NCI-H510A treated with DMSO at 0.1 percent for 48 hours (cell line): ENCODE measurements at regions not wholly inside any gene's neighbourhood (a gene's known extent, or its start where the extent isn't known, plus 50 kb on each side); places are given as distances from the start of the nearest gene placed in this dataset.
"Not testable (repeated sequence)": the region's sequence is repeated elsewhere in the genome, so short reads cannot be mapped to it uniquely, and the experiment has no call there.

ENCODE experiments used
- DNase-seq: peaks from one replicate; lab custom pipeline; 2025; lab: John Stamatoyannopoulos, UW

DNA sequence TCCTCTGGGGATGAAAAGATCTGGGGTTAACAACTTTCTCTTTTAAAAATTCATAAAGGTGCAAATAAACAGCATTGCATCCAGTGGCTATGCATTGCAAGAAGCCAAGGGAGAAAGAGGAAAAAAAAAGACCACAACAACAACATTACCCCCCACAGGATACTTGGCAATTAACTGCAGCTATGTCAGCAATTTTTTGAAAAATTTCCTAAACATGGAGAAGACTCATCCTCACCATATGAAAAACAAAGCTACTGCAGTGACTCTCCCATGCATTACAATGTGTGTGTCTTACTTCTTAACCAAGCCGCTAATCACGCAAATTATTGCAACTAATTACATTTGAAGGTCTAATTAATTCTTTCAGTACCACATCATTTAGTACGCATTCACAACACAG is 309.8 kb upstream of the ZNF507 start:
- no peak for DNase-seq

- no peak for DNase-seq
Measured at GRCh38 chr19:32038021-32038920, 307.1 kb upstream of the ZNF507 start.

DNA sequence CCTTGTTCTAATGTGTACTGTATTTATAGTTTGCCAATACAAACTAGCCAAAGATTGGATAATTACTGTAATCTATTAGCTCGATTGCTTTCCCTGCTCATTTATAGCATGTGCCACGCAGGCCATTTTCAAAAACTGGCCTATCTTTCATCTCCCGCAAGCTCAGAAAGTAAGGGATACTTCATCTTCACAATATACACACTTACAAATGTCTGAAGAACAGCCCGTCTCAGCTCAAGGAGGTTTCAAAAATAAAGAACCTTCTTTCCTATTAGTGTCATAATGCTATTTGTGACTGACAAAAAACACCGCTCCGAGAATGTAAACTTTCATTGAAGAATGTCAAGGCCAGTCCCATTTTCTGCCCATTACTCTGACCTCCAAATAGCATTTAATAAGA is 306.4 kb upstream of the ZNF507 start:
- DNase-seq, result no peak

GRCh38 chr19:32039440-32039839 is 306.0 kb upstream of the ZNF507 start:
- no peak for DNase-seq

GRCh38 chr19:32040236-32040635 is 305.2 kb upstream of the ZNF507 start:
- no peak for DNase-seq

DNA sequence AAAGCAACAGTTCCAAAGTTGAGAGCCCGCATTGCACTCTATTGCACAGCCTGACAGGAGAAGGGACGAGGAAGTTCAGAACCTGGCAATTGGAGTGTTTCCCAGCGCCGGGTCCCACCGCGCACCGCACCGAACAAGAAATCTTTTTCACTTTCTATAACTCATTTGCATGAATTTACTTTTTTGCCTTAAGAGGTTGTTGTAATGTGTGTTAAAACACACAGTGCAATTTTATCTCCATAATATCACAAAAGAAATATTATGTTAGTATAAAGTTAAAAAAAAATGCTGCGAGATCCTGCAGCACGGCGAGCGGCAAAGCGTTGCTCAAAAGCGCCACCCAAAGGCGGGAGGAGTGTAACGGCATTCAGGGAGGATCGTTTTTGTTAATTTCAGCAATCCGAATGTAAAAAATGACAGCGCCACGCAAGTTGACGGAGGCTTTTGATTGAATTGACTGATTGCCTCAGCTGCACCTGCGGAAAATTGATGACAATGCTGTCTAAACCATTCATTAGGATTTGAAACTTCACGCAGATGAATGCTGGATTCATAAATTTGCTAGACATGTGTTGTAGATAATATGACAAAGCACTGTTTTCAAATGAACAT is 303.6 kb upstream of the ZNF507 start:
- DNase-seq, result no peak

- no peak for DNase-seq
Measured at GRCh38 chr19:32047788-32048187, 297.6 kb upstream of the ZNF507 start.

DNA sequence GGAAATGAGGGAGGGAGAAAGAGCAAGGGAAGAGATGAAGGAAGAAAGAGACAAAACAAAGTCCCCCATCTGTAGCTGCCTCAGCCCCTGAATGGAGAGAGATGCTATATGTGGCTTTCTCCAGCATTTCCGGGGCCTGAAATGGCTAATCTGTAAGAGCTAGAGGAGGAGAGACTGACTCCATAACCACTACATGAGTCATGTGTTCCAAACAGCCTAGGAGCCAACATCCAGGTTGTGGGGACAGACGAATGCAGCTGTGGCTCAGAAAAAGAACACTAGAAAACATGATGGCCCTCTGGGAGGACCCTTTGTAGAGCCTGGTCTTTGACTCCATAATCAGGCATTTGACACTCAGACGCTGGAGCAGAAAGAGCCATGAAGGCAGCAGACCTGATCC is 292.0 kb upstream of the ZNF507 start:
- DNase-seq, result no peak

- no peak for DNase-seq
Measured at GRCh38 chr19:32053861-32054260, 291.5 kb upstream of the ZNF507 start.

DNA sequence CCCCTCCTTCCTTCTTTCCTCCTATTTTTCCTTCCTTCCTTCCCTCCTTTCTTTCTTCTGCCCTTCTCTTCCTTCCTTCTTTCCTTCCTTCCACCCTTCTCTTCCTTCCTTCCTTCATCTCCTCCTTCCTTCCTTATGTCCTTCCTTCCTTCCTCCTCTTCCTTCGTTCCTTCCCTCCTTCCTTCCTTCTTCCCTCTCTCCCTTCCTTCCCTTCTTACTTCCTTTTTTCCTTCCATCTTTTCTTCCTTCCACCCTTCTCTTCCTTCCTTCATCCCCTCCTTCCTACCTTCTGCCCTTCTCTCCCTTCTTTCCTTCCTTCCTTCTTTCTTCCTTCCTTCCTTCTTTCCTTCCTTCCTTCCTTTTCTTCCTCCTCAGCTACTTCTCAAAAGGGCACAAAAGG is 287.3 kb upstream of the ZNF507 start:
- no peak for DNase-seq

- DNase-seq, result no peak
Measured at GRCh38 chr19:32061315-32061714, 284.1 kb upstream of the ZNF507 start.

GRCh38 chr19:32063601-32064000 is 281.8 kb upstream of the ZNF507 start:
- DNase-seq, result no peak

DNA sequence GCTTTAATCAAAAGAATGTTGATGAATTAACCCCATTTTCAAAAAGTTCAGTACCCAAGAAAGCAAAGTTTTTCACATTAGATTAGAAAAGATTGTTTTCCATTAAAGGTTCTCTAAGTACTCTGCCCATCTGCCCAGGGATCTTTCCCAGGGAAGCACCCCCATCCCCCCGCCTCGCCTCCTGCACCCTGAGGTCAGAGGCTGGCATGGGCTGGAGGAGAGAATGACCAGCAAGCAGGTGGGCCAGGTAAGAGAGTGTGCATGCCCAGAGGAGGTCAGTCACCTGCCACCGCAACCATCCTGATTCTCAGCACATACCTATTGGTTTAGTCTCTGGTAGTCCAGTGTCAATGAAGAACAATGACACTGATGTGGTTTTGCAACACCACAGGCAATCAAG is 279.4 kb upstream of the ZNF507 start:
- no peak for DNase-seq

- no peak for DNase-seq
Measured at GRCh38 chr19:32067685-32068084, 277.7 kb upstream of the ZNF507 start.

DNA sequence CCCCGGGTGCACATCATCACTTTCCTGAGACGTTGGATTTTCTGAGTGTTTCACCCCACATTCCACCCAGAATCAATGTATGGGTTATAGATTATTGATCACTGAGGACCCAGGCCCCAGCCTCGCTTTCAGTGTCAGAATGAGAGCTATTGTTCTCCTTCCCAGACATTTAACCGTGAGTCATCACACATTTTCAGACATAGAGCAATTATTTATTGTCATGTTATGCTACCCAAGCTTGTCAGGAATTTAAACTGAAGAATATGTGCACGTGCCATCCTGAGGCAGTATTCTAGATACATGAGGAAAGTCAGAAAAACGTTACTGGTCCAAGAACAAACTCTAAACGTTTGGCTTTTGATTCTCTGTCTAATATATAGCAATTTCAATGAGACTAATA is 276.6 kb upstream of the ZNF507 start:
- DNase-seq, result no peak

- DNase-seq, result no peak
Measured at GRCh38 chr19:32070101-32070500, 275.3 kb upstream of the ZNF507 start.

DNA sequence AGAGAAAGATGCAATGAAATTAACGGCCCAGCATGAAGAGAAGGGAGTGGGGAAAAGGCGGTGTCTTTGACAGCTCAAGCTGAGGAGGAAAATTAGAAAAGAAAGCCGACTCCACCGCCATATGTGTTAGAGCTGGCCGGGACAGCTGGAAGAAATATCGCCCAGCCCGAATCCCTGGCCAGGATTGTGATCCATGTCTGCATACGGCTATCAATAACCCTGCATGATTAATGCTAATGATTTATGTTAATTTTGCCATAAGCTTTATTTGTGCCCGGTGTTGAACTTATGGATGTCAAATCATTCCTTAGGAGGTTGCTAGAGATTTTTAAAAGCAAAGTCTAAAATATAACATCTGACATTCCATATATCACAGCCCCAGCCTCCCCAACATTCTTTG is 263.4 kb upstream of the ZNF507 start:
- DNase-seq, result no peak

DNA sequence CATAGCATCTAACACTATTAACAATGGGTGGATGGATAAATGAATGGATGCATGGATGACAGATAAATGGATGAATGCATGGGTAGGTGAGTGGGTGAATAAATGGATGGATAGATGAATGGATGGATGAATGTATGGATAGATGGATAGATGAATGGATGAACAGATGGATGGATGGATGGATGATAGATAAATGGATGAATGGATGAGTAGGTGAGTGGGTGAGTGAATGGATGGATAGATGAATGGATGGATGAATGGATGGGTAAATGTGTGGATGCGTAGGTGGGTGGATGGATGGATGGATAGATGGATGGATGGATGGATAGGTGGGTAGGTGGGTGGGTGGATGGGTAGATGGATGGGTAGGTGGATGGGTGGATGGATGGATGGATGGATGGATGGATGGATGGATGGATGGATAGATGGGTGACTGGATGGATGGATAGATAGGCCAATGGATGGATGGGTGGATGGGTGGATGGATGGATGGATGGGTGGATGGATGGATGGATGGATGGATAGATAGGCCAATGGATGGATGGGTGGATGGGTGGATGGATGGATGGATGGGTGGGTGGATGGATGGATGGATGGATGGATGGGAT is 260.6 kb upstream of the ZNF507 start:
- not testable (repeated sequence) for DNase-seq

- DNase-seq, result no peak
Measured at GRCh38 chr19:32091241-32091640, 254.2 kb upstream of the ZNF507 start.

- no peak for DNase-seq
Measured at GRCh38 chr19:32097011-32097410, 248.4 kb upstream of the ZNF507 start.

- no peak for DNase-seq
Measured at GRCh38 chr19:32097620-32098019, 247.8 kb upstream of the ZNF507 start.

- no peak for DNase-seq
Measured at GRCh38 chr19:32098968-32099367, 246.4 kb upstream of the ZNF507 start.

GRCh38 chr19:32101206-32101605 is 244.2 kb upstream of the ZNF507 start:
- no peak for DNase-seq
